Ovary (tissue), 7 donors: ENCODE measurements at regions not wholly inside any gene's neighbourhood (a gene's known extent, or its start where the extent isn't known, plus 50 kb on each side); places are given as distances from the start of the nearest gene placed in this dataset.

ENCODE experiments used
- DNase-seq, 5 donors: peaks; one replicate each; pipeline ENCODE4 v3.0.0-alpha.2; 2019 to 2020
- H3K27ac ChIP-seq, 2 donors: fragments of 200-600 bp; one replicate each; pipeline versions ENCODE4 v1.5.1 to v1.8.0; 2019 to 2022
- H3K27me3 ChIP-seq: fragments of 200-600 bp; one replicate; pipeline ENCODE4 v1.8.0; 2022
- H3K36me3 ChIP-seq: fragments of 200-600 bp; sonication (generic); one replicate; pipeline ENCODE4 v1.5.1; 2019
- H3K4me1 ChIP-seq: one replicate; pipeline ENCODE4 v1.8.1; 2013; ENCODE audit warnings: mild to moderate bottlenecking, moderate library complexity; ENCODE audit not compliant: insufficient read depth
- H3K4me3 ChIP-seq: fragments of 200-600 bp; sonication (generic); one replicate; pipeline ENCODE4 v1.5.1; 2017
- H3K9me3 ChIP-seq, 2 donors: fragments of 200-600 bp in 1 of 2; sonication (generic) in 1 of 2; one replicate each; pipeline versions ENCODE4 v1.5.1 to v1.8.1; 2013 to 2019; ENCODE audit warnings: mild to moderate bottlenecking in 1 of 2, moderate library complexity in 1 of 2
- CTCF ChIP-seq, 3 donors: fragments of 450-650 bp in 2 of 3; fragments of 200-600 bp in 1 of 3; IDR thresholded peaks; one replicate each; pipeline versions ENCODE4 v1.5.1 to v1.8.0; 2016 to 2022; ENCODE audit warnings: antibody characterized with exemption in 3 of 3, mild to moderate bottlenecking in 1 of 3
- EP300 ChIP-seq: sonication (generic); formaldehyde crosslinking; IDR thresholded peaks from one replicate; pipeline ENCODE4 v1.6.1; 2017; ENCODE audit warnings: antibody characterized with exemption
- POLR2A ChIP-seq: fragments of 450-650 bp; IDR thresholded peaks from one replicate; pipeline ENCODE4 v1.6.1; 2017; ENCODE audit warnings: antibody characterized with exemption, mild to moderate bottlenecking, moderate library complexity
- WGBS, 3 donors: extraction: QIAGEN DNeasy Blood & Tissue Kit in 1 of 3; methylation state at CpG; one replicate each; pipeline versions ENCODE4 v1.1.5 to v1.1.7; 2013 to 2017; 5-methylcytosine and 5-hydroxymethylcytosine counted together
- intact Hi-C, 4 donors: fragments of 100-400 bp; cut with DNase I; formaldehyde crosslinking; loops; one replicate each; pipeline versions ENCODE4 v1.11.0 to v1.15.1; 2022 to 2023
- donor health status: DM: no; HTN: no; CAD: no; lungs with moderate emphysema.
- donor health status: DM: no; HTN: no; CAD: no.
- donor health status: Bipolar disorder and iron deficiency.
- donor health status: DM: no; HTN: no; CAD: no.
- donor health status: DM: yes; HTN: yes; CAD: no.

GRCh38 chr11:133669371-133670053 is 137.2 kb upstream of the OPCML start:
- Histone ChIP-seq H3K9me3 (no peaks in the 10 kb centered on the region), H3K4me3 (no peak overlapping the region), H3K4me1 (no peaks in the 10 kb centered on the region), H3K27me3 (no peaks in the 10 kb centered on the region), H3K27ac (no peak overlapping the region), H3K36me3 (no peaks in the 10 kb centered on the region)
- intact Hi-C loops = no loop called here
- WGBS, 3 donors = 56 to 64% (median 64%) methylated on average over 12 of the region's 12 CpGs
- no peak for DNase-seq
- TF ChIP-seq CTCF (IDR thresholded peaks at IDR 0.05) = no peak
- no peak for TF ChIP-seq POLR2A
- TF ChIP-seq EP300 = no peak

GRCh38 chr11:133663135-133663985 is 131.1 kb upstream of the OPCML start:
- intact Hi-C loops = no loop called here
- WGBS, 3 donors = 68 to 77% (median 73%) methylated on average over 13 of the region's 13 CpGs
- Histone ChIP-seq H3K36me3 (no peaks in the 10 kb centered on the region), H3K27ac (no peak overlapping the region), H3K27me3 (no peaks in the 10 kb centered on the region), H3K4me3 (no peak overlapping the region), H3K4me1 (no peaks in the 10 kb centered on the region), H3K9me3 (no peaks in the 10 kb centered on the region)
- no peak for TF ChIP-seq POLR2A
- no peak for TF ChIP-seq CTCF (IDR thresholded peaks at IDR 0.05)
- no peak for TF ChIP-seq EP300
- no peak for DNase-seq

- no peaks in the 10 kb centered on the region for H3K9me3 ChIP-seq
- no peak for DNase-seq
- H3K4me3 ChIP-seq = no peak overlapping the region
- no peaks in the 10 kb centered on the region for H3K4me1 ChIP-seq
- no peaks in the 10 kb centered on the region for H3K36me3 ChIP-seq
- 82 to 85% (median 83%) methylated on average over 9 of the region's 9 CpGs for WGBS, 3 donors
- intact Hi-C loops = no loop called here
- H3K27me3 ChIP-seq = no peaks in the 10 kb centered on the region
- no peak for TF ChIP-seq CTCF (IDR thresholded peaks at IDR 0.05)
- TF ChIP-seq EP300 = no peak
- TF ChIP-seq POLR2A = no peak
- H3K27ac ChIP-seq = no peak overlapping the region
Measured at GRCh38 chr11:133661846-133662245, 129.5 kb upstream of the OPCML start.

- 55 to 69% (median 61%) methylated on average over 5 of the region's 5 CpGs for WGBS, 3 donors
- DNase-seq = no peak
- Histone ChIP-seq H3K27me3 (no peaks in the 10 kb centered on the region), H3K4me3 (no peak overlapping the region), H3K9me3 (no peaks in the 10 kb centered on the region), H3K27ac (no peak overlapping the region), H3K4me1 (no peaks in the 10 kb centered on the region), H3K36me3 (no peaks in the 10 kb centered on the region)
- TF ChIP-seq POLR2A = no peak
- no peak for TF ChIP-seq CTCF (IDR thresholded peaks at IDR 0.05)
- TF ChIP-seq EP300 = no peak
- intact Hi-C loops = no loop called here
Measured at GRCh38 chr11:133660202-133660568, 127.9 kb upstream of the OPCML start.
